GM23338 (cell line): ENCODE measurements at regions not wholly inside any gene's neighbourhood (a gene's known extent, or its start where the extent isn't known, plus 50 kb on each side); places are given as distances from the start of the nearest gene placed in this dataset.

Experiments used
- ATAC-seq: fragments of 200-7000 bp; cut with Tn5 transposase; 3 replicates; pipeline ENCODE4 v1.9.1; 2020
- DNase-seq: peaks from one replicate; pipeline ENCODE4 v3.0.0-alpha.2; 2015; ENCODE audit warnings: low spot score
- H2AFZ ChIP-seq: fragments of 200-600 bp; sonication (generic); 2 replicates; pipeline ENCODE4 v1.8.0; 2016; ENCODE audit warnings: antibody characterized with exemption, mild to moderate bottlenecking, moderate library complexity
- H3F3A ChIP-seq: fragments of 200-600 bp; sonication (generic); replicated peaks from 2 replicates; pipeline ENCODE4 v1.8.0; 2017; ENCODE audit warnings: antibody characterized with exemption, mixed run types, low read depth
- H3K27ac ChIP-seq: fragments of 200-600 bp; sonication (generic); 2 replicates; pipeline ENCODE4 v1.6.1; 2016; ENCODE audit warnings: low read depth
- H3K27me3 ChIP-seq: fragments of 200-600 bp; sonication (generic); 2 replicates; pipeline ENCODE4 v1.8.0; 2016; ENCODE audit warnings: mild to moderate bottlenecking, mixed run types, moderate library complexity; ENCODE audit not compliant: insufficient read depth
- H3K36me3 ChIP-seq: fragments of 200-600 bp; sonication (generic); 2 replicates; pipeline ENCODE4 v1.8.0; 2016; ENCODE audit warnings: mild to moderate bottlenecking; ENCODE audit not compliant: insufficient read depth
- H3K4me1 ChIP-seq: fragments of 200-600 bp; sonication (generic); 2 replicates; pipeline ENCODE4 v1.8.0; 2016; ENCODE audit warnings: mild to moderate bottlenecking, moderate library complexity; ENCODE audit not compliant: insufficient read depth
- H3K4me2 ChIP-seq: fragments of 200-600 bp; sonication (generic); 2 replicates; pipeline ENCODE4 v1.7.1; 2017; ENCODE audit warnings: mixed run types
- H3K4me3 ChIP-seq: fragments of 200-600 bp; sonication (generic); 2 replicates; pipeline ENCODE4 v1.6.1; 2016; ENCODE audit warnings: mixed run types
- H3K79me2 ChIP-seq: fragments of 200-600 bp; sonication (generic); replicated peaks from 2 replicates; pipeline ENCODE4 v1.8.0; 2017; ENCODE audit warnings: mild to moderate bottlenecking; ENCODE audit not compliant: insufficient read depth
- H3K9me2 ChIP-seq: fragments of 200-600 bp; sonication (generic); 2 replicates; pipeline ENCODE4 v1.8.0; 2017; ENCODE audit not compliant: insufficient read depth
- H4K20me1 ChIP-seq: fragments of 200-600 bp; sonication (generic); replicated peaks from 2 replicates; pipeline ENCODE4 v1.8.0; 2017; ENCODE audit warnings: mild to moderate bottlenecking; ENCODE audit not compliant: insufficient read depth
- H3K27ac Mint-ChIP-seq: 2 replicates; pipeline ENCODE4 v1.8.0; 2020; ENCODE audit warnings: inconsistent platforms, mild to moderate bottlenecking, moderate library complexity, mixed read lengths
- H3K27me3 Mint-ChIP-seq: 3 replicates; pipeline ENCODE4 v1.8.0; 2022; ENCODE audit warnings: low read depth, mild to moderate bottlenecking, moderate library complexity, mixed read lengths, inconsistent platforms; ENCODE audit not compliant: insufficient read depth, poor library complexity
- H3K36me3 Mint-ChIP-seq: 3 replicates; pipeline ENCODE4 v1.8.0; 2021; ENCODE audit warnings: low read depth, mild to moderate bottlenecking, inconsistent platforms, moderate library complexity, mixed read lengths
- H3K4me1 Mint-ChIP-seq: 3 replicates; pipeline ENCODE4 v1.8.0; 2020; ENCODE audit warnings: mild to moderate bottlenecking, inconsistent platforms, mixed read lengths
- H3K4me3 Mint-ChIP-seq: 3 replicates; pipeline ENCODE4 v1.8.0; 2021; ENCODE audit warnings: moderate library complexity, mild to moderate bottlenecking, inconsistent platforms, mixed read lengths
- H3K9me3 Mint-ChIP-seq: 3 replicates; pipeline ENCODE4 v1.8.0; 2020; ENCODE audit warnings: moderate library complexity, mild to moderate bottlenecking, inconsistent platforms, mixed read lengths
- EZH2phosphoT487 ChIP-seq: fragments of 200-600 bp; sonication (generic); IDR thresholded peaks from one replicate; pipeline ENCODE4 v1.8.1; 2018; ENCODE audit warnings: antibody characterized with exemption; ENCODE audit not compliant: unreplicated experiment
- NANOG ChIP-seq: IDR thresholded peaks from 2 replicates; pipeline ENCODE4 v1.6.1; 2016; ENCODE audit warnings: antibody characterized with exemption, borderline replicate concordance
- STAT1 ChIP-seq: IDR thresholded peaks from one replicate; pipeline ENCODE4 v1.6.1; 2016; ENCODE audit warnings: antibody characterized with exemption; ENCODE audit not compliant: unreplicated experiment
- ZNF331 ChIP-seq: fragments of 250-450 bp; sonication (Bioruptor Pico); IDR thresholded peaks from 2 replicates; pipeline ENCODE4 v1.5.0; 2020; ENCODE audit warnings: low read depth, mild to moderate bottlenecking, moderate library complexity
- TF ChIP-seq, protein P1 (sequence below): fragments of 250-450 bp; sonication (Bioruptor Pico); IDR thresholded peaks from 2 replicates; pipeline ENCODE4 v1.5.0; 2020; ENCODE audit warnings: mild to moderate bottlenecking, moderate library complexity

- TF ChIP-seq, protein P1, sequence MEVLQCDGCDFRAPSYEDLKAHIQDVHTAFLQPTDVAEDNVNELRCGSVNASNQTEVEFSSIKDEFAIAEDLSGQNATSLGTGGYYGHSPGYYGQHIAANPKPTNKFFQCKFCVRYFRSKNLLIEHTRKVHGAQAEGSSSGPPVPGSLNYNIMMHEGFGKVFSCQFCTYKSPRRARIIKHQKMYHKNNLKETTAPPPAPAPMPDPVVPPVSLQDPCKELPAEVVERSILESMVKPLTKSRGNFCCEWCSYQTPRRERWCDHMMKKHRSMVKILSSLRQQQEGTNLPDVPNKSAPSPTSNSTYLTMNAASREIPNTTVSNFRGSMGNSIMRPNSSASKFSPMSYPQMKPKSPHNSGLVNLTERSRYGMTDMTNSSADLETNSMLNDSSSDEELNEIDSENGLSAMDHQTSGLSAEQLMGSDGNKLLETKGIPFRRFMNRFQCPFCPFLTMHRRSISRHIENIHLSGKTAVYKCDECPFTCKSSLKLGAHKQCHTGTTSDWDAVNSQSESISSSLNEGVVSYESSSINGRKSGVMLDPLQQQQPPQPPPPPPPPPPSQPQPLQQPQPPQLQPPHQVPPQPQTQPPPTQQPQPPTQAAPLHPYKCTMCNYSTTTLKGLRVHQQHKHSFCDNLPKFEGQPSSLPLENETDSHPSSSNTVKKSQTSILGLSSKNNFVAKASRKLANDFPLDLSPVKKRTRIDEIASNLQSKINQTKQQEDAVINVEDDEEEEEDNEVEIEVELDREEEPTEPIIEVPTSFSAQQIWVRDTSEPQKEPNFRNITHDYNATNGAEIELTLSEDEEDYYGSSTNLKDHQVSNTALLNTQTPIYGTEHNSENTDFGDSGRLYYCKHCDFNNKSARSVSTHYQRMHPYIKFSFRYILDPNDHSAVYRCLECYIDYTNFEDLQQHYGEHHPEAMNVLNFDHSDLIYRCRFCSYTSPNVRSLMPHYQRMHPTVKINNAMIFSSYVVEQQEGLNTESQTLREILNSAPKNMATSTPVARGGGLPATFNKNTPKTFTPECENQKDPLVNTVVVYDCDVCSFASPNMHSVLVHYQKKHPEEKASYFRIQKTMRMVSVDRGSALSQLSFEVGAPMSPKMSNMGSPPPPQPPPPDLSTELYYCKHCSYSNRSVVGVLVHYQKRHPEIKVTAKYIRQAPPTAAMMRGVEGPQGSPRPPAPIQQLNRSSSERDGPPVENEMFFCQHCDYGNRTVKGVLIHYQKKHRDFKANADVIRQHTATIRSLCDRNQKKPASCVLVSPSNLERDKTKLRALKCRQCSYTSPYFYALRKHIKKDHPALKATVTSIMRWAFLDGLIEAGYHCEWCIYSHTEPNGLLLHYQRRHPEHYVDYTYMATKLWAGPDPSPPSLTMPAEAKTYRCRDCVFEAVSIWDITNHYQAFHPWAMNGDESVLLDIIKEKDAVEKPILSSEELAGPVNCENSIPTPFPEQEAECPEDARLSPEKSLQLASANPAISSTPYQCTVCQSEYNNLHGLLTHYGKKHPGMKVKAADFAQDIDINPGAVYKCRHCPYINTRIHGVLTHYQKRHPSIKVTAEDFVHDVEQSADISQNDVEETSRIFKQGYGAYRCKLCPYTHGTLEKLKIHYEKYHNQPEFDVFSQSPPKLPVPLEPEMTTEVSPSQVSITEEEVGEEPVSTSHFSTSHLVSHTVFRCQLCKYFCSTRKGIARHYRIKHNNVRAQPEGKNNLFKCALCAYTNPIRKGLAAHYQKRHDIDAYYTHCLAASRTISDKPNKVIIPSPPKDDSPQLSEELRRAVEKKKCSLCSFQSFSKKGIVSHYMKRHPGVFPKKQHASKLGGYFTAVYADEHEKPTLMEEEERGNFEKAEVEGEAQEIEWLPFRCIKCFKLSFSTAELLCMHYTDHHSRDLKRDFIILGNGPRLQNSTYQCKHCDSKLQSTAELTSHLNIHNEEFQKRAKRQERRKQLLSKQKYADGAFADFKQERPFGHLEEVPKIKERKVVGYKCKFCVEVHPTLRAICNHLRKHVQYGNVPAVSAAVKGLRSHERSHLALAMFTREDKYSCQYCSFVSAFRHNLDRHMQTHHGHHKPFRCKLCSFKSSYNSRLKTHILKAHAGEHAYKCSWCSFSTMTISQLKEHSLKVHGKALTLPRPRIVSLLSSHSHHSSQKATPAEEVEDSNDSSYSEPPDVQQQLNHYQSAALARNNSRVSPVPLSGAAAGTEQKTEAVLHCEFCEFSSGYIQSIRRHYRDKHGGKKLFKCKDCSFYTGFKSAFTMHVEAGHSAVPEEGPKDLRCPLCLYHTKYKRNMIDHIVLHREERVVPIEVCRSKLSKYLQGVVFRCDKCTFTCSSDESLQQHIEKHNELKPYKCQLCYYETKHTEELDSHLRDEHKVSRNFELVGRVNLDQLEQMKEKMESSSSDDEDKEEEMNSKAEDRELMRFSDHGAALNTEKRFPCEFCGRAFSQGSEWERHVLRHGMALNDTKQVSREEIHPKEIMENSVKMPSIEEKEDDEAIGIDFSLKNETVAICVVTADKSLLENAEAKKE (CRISPR knock-in tag), result no peak
- no peak for TF ChIP-seq NANOG
- no peak for TF ChIP-seq STAT1
- no peak for TF ChIP-seq EZH2phosphoT487
- TF ChIP-seq ZNF331 (CRISPR knock-in tag), result no peak
Measured at GRCh38 chr6:130587778-130588520, 222.1 kb downstream of the TMEM200A start (continued).

GRCh38 chr6:130593200-130593599 lies 227.4 kb downstream of the TMEM200A start:
- no peaks in the 10 kb centered on the region for H3K79me2 ChIP-seq
- H3K36me3 Mint-ChIP-seq, result no peaks in the 10 kb centered on the region
- H3K9me2 ChIP-seq, result no peaks in the 10 kb centered on the region
- H3F3A ChIP-seq, result no peaks in the 10 kb centered on the region
- H3K9me3 Mint-ChIP-seq, result peaks cover 3% of the 10 kb centered on the region; the same call in 2 of the 3 replicates
- H3K27ac Mint-ChIP-seq, result no peak overlapping the region
- no peak overlapping the region for H2AFZ ChIP-seq
- peaks cover 7% of the 10 kb centered on the region; the same call in 2 of the 3 replicates for H3K4me1 Mint-ChIP-seq
- no peak overlapping the region for H3K4me2 ChIP-seq
- no peak overlapping the region for H3K4me3 ChIP-seq
- no peaks in the 10 kb centered on the region for H3K36me3 ChIP-seq
- ATAC-seq (no peak), DNase-seq (no peak)
- H3K4me3 Mint-ChIP-seq, result no peak overlapping the region
- no peaks in the 10 kb centered on the region for H3K27me3 ChIP-seq
- no peaks in the 10 kb centered on the region for H4K20me1 ChIP-seq
- no peak overlapping the region for H3K27ac ChIP-seq
- H3K4me1 ChIP-seq, result no peaks in the 10 kb centered on the region
- peaks cover 1% of the 10 kb centered on the region for H3K27me3 Mint-ChIP-seq
- TF ChIP-seq EZH2phosphoT487, result no peak
- TF ChIP-seq, protein P1 (CRISPR knock-in tag), result no peak
